Upper lobe of left lung (tissue), 6 donors: ENCODE measurements at regions not wholly inside any gene's neighbourhood (a gene's known extent, or its start where the extent isn't known, plus 50 kb on each side); places are given as distances from the start of the nearest gene placed in this dataset.

Source experiments
- ATAC-seq, 2 donors: fragments of 200-7000 bp; cut with Tn5 transposase; one replicate each; pipeline ENCODE4 v1.9.1; 2022; ENCODE audit warnings: mild to moderate bottlenecking in 2 of 2, moderate library complexity in 2 of 2; ENCODE audit not compliant: low FRiP score in 2 of 2
- DNase-seq, 2 donors: peaks; one replicate each; pipeline ENCODE4 v3.0.0-alpha.2; 2019 to 2020
- H3K27ac ChIP-seq, 4 donors: fragments of 200-600 bp; sonication (generic); one replicate each; pipeline ENCODE4 v1.5.1; 2016 to 2019
- H3K27me3 ChIP-seq, 4 donors: fragments of 200-600 bp; sonication (generic); one replicate each; pipeline ENCODE4 v1.5.1; 2017 to 2019
- H3K36me3 ChIP-seq, 4 donors: fragments of 200-600 bp; sonication (generic); one replicate each; pipeline ENCODE4 v1.5.1; 2016 to 2019
- H3K4me1 ChIP-seq, 4 donors: fragments of 200-600 bp; sonication (generic); one replicate each; pipeline ENCODE4 v1.5.1; 2018 to 2019
- H3K4me3 ChIP-seq, 4 donors: fragments of 200-600 bp; sonication (generic); one replicate each; pipeline ENCODE4 v1.5.1; 2017 to 2019; ENCODE audit warnings: mild to moderate bottlenecking in 2 of 4, moderate library complexity in 1 of 4
- H3K9me3 ChIP-seq, 4 donors: fragments of 200-600 bp; sonication (generic); one replicate each; pipeline ENCODE4 v1.5.1; 2018 to 2019
- EP300 ChIP-seq, 4 donors: sonication (generic); formaldehyde crosslinking; IDR thresholded peaks; one replicate each; pipeline ENCODE4 v1.5.1; 2017; ENCODE audit warnings: antibody characterized with exemption in 4 of 4, control low read depth in 2 of 4
- POLR2A ChIP-seq, 4 donors: fragments of 450-650 bp; IDR thresholded peaks; one replicate each; pipeline ENCODE4 v1.5.1; 2016 to 2017; ENCODE audit warnings: antibody characterized with exemption in 4 of 4, mild to moderate bottlenecking in 2 of 4
- POLR2AphosphoS5 ChIP-seq, 2 donors: sonication (generic); formaldehyde crosslinking; IDR thresholded peaks; one replicate each; pipeline ENCODE4 v1.5.1; 2017; ENCODE audit warnings: antibody characterized with exemption in 2 of 2
- WGBS, 2 donors: methylation state at CpG; one replicate each; pipeline ENCODE4 v1.1.5; 2017 to 2018; 5-methylcytosine and 5-hydroxymethylcytosine counted together
- TF ChIP-seq, protein P1 (sequence below), 6 experiments: fragments of 450-650 bp in 4 of 6; fragments of 200-600 bp in 2 of 6; sonication (generic) in 2 of 6; IDR thresholded peaks; one replicate each; pipeline ENCODE4 v1.5.1; 2016 to 2019; ENCODE audit warnings: antibody characterized with exemption in 6 of 6
- donor health status: DM: no; HTN: no; CAD: no; lungs with moderate emphysema.
- donor health status: DM: no; HTN: yes; CAD: no; lungs with severe emphysema.

DNA sequence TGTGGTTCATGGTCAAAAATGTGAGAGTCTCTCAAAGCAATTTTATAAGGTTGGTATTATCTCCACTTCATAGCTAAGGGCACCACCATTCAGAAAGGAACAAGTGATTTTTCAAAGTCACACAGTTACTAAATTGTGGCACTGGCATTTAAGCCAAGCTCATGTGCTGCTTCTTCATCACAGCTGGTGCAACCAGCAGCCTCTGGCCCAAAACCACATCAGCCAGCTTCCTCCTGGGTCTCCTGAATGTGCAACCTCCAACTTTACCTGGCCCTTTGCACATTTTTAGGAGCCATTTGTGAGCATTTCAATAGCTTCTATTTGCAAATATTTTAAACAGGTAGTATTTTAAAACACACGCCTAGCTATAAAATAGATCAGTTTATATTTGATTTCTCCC lies 293.7 kb downstream of the BCL11A start:
- Histone ChIP-seq H3K36me3 (no peaks in the 10 kb centered on the region), H3K27me3 (no peaks in the 10 kb centered on the region), H3K4me3 (no peak overlapping the region), H3K27ac (no peak overlapping the region), H3K4me1 (no peaks in the 10 kb centered on the region), H3K9me3 (no peaks in the 10 kb centered on the region)
- WGBS, 2 donors = 88 to 97% methylated on average over 1 of the region's 1 CpG
- DNase-seq (no peak), ATAC-seq (no peak)
- TF ChIP-seq POLR2AphosphoS5 (IDR thresholded peaks at IDR 0.05) (no peak), POLR2A (IDR thresholded peaks at IDR 0.05) (no peak), EP300 (IDR thresholded peaks at IDR 0.05) (no peak)
- TF ChIP-seq, protein P1, sequence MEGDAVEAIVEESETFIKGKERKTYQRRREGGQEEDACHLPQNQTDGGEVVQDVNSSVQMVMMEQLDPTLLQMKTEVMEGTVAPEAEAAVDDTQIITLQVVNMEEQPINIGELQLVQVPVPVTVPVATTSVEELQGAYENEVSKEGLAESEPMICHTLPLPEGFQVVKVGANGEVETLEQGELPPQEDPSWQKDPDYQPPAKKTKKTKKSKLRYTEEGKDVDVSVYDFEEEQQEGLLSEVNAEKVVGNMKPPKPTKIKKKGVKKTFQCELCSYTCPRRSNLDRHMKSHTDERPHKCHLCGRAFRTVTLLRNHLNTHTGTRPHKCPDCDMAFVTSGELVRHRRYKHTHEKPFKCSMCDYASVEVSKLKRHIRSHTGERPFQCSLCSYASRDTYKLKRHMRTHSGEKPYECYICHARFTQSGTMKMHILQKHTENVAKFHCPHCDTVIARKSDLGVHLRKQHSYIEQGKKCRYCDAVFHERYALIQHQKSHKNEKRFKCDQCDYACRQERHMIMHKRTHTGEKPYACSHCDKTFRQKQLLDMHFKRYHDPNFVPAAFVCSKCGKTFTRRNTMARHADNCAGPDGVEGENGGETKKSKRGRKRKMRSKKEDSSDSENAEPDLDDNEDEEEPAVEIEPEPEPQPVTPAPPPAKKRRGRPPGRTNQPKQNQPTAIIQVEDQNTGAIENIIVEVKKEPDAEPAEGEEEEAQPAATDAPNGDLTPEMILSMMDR (IDR thresholded peaks at IDR 0.05) = no peak

DNA sequence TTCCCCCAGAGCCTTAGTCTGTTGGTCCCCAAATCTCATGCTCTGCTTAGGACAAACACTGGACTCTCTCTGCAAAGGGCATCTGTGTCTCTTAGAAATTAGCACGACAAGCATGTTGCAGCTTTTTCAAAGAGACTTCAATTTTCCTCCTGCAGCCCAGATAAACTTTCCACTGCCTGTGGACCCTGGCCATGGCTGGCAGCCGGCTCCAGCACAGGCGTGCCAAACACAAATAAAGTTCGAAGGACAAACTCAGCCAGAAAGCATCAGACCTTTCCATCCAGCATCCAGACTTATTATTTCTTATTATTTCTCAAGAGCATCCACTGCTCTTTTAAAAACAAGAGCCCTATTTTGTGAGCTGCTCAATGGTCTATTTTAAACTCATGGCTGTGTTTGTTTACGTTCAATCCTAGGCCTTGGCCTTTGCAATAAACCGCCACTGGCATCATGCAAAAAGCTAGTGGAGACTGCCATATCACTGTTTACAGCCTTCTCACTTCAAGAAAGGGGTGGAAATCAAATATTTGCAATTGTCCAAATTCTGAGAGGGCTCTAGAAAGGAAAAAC lies 300.8 kb downstream of the BCL11A start:
- DNase-seq (peak in 1 of 2 donors; percentile 38), ATAC-seq (no peak)
- WGBS, 2 donors = 69 to 74% methylated on average over 6 of the region's 6 CpGs
- no peak overlapping the region for H3K4me3 ChIP-seq
- no peaks in the 10 kb centered on the region for H3K27me3 ChIP-seq
- H3K36me3 ChIP-seq = no peaks in the 10 kb centered on the region
- no peaks in the 10 kb centered on the region for H3K4me1 ChIP-seq
- no peak overlapping the region for H3K27ac ChIP-seq
- no peaks in the 10 kb centered on the region for H3K9me3 ChIP-seq
- no peak for TF ChIP-seq EP300 (IDR thresholded peaks at IDR 0.05)
- TF ChIP-seq, protein P1 (IDR thresholded peaks at IDR 0.05) = no peak
- TF ChIP-seq POLR2A (IDR thresholded peaks at IDR 0.05) = no peak
- no peak for TF ChIP-seq POLR2AphosphoS5 (IDR thresholded peaks at IDR 0.05)

DNA sequence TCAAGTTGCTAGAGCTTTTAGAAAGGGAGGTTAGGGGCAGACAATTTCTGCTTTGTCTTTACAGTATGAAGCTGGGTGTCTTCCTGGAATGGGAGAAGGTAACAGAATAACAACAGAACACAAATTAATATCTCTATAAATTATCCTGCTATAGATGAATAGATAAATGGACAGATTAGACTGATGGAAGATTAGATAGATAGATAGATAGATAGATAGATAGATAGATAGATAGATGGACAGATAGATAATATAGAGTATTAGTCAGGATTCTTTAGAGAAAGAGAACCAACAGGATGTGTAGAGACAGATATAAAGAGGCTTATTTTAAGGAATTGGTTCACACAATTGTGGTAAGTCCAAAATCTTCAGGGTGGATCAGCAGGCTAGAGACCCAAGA lies 302.2 kb downstream of the BCL11A start:
- H3K27me3 ChIP-seq = no peaks in the 10 kb centered on the region
- no peak for TF ChIP-seq EP300 (IDR thresholded peaks at IDR 0.05)
- no peak for TF ChIP-seq POLR2AphosphoS5 (IDR thresholded peaks at IDR 0.05)
- no peak for TF ChIP-seq POLR2A (IDR thresholded peaks at IDR 0.05)
- TF ChIP-seq, protein P1 (IDR thresholded peaks at IDR 0.05) = no peak
- ATAC-seq = no peak
- H3K36me3 ChIP-seq = no peaks in the 10 kb centered on the region
- no peaks in the 10 kb centered on the region for H3K4me1 ChIP-seq
- H3K9me3 ChIP-seq = no peaks in the 10 kb centered on the region
- DNase-seq = no peak
- H3K27ac ChIP-seq = no peak overlapping the region
- H3K4me3 ChIP-seq = no peak overlapping the region

DNA sequence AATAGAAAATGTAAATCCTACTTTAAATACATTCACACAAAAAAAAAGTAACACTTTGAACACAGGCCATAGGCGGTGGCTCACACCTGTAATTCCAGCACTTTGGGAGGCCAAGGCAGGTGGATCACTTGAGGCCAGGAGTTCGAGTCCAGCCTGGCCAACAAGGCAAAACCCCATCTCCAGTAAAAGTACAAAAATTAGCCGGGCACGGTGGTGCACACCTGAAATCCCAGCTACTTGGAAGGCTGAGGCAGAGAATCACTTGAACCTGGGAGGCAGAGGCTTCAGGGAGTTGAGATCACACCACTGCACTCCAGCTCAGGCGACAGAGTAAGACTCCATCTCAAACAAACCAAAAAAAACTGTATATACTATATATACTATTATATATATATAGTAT lies 303.6 kb downstream of the BCL11A start:
- Histone ChIP-seq H3K9me3 (no peaks in the 10 kb centered on the region), H3K36me3 (no peaks in the 10 kb centered on the region), H3K27ac (no peak overlapping the region), H3K27me3 (no peaks in the 10 kb centered on the region), H3K4me3 (no peak overlapping the region), H3K4me1 (no peaks in the 10 kb centered on the region)
- no peak for TF ChIP-seq POLR2A (IDR thresholded peaks at IDR 0.05)
- TF ChIP-seq, protein P1 (IDR thresholded peaks at IDR 0.05) = no peak
- no peak for TF ChIP-seq POLR2AphosphoS5 (IDR thresholded peaks at IDR 0.05)
- TF ChIP-seq EP300 (IDR thresholded peaks at IDR 0.05) = no peak
- ATAC-seq (no peak), DNase-seq (no peak)
- 93% methylated on average over 5 of the region's 5 CpGs for WGBS, 2 donors

DNA sequence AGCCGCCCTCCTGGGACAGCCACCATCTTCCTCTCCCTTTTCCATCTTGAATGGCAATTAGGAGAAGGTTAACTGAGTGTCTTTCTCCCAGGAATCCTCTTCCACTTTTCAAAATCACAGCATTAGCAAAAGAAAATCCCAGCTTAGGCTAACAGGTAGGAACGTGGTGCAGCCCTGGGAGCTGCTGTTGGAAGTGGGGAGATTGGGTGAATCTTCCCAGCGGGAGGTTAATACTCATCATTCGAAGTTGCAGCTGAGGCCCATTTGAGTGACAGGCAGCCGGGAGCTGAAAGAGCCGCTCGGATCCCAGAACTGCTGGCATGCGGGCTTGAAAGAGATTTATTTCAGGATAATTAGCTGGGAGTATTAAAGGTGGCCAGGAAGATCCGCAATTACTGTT lies 306.0 kb downstream of the BCL11A start:
- ATAC-seq = no peak
- 77 to 80% methylated on average over 9 of the region's 9 CpGs for WGBS, 2 donors
- TF ChIP-seq, protein P1 (IDR thresholded peaks at IDR 0.05) = no peak
- TF ChIP-seq EP300 (IDR thresholded peaks at IDR 0.05) = no peak
- no peak for TF ChIP-seq POLR2A (IDR thresholded peaks at IDR 0.05)
- no peak for TF ChIP-seq POLR2AphosphoS5 (IDR thresholded peaks at IDR 0.05)

More for the DNA sequence above, 306.0 kb downstream of the BCL11A start:
- Histone ChIP-seq H3K4me3 (no peak overlapping the region), H3K4me1 (no peaks in the 10 kb centered on the region), H3K27me3 (no peaks in the 10 kb centered on the region), H3K27ac (no peak overlapping the region), H3K9me3 (no peaks in the 10 kb centered on the region), H3K36me3 (no peaks in the 10 kb centered on the region)
- DNase-seq = no peak
